OCI-LY1 (cell line): ENCODE measurements at regions not wholly inside any gene's neighbourhood (a gene's known extent, or its start where the extent isn't known, plus 50 kb on each side); places are given as distances from the start of the nearest gene placed in this dataset.

Experiments used
- H2AFZ ChIP-seq: fragments of 200-600 bp; sonication (generic), shearing (Covaris generic); 2 replicates; pipeline ENCODE4 v1.6.0; 2014; ENCODE audit warnings: antibody characterized with exemption, mild to moderate bottlenecking, low read length
- H3F3A ChIP-seq: fragments of 200-600 bp; sonication (generic), shearing (Covaris generic); 2 replicates; pipeline ENCODE4 v1.6.0; 2014; ENCODE audit warnings: mild to moderate bottlenecking, antibody characterized with exemption, low read length, moderate library complexity; ENCODE audit not compliant: insufficient read depth
- H3K27ac ChIP-seq: fragments of 200-600 bp; sonication (generic); 2 replicates; pipeline ENCODE4 v1.5.1; 2014; ENCODE audit warnings: low read length, mixed run types, mild to moderate bottlenecking, low read depth; ENCODE audit not compliant: poor library complexity, severe bottlenecking
- H3K27me3 ChIP-seq: fragments of 200-600 bp; sonication (generic); 2 replicates; pipeline ENCODE4 v1.6.0; 2014; ENCODE audit warnings: antibody characterized with exemption, mild to moderate bottlenecking, low read length, moderate library complexity; ENCODE audit not compliant: insufficient read depth
- H3K36me3 ChIP-seq: fragments of 200-600 bp; sonication (generic); 2 replicates; pipeline ENCODE4 v1.6.1; 2014; ENCODE audit warnings: mild to moderate bottlenecking, antibody characterized with exemption, low read length, moderate library complexity, mixed read lengths; ENCODE audit not compliant: insufficient read depth
- H3K4me1 ChIP-seq: fragments of 200-600 bp; sonication (generic); 2 replicates; pipeline ENCODE4 v1.5.1; 2014; ENCODE audit warnings: mild to moderate bottlenecking, low read length, moderate library complexity; ENCODE audit not compliant: insufficient read depth, severe bottlenecking
- H3K4me2 ChIP-seq: fragments of 200-600 bp; sonication (generic), shearing (Covaris generic); 2 replicates; pipeline ENCODE4 v1.6.1; 2014; ENCODE audit warnings: low read length
- H3K4me3 ChIP-seq: fragments of 200-600 bp; sonication (generic); 2 replicates; pipeline ENCODE4 v1.5.1; 2014; ENCODE audit warnings: low read length, low read depth, mild to moderate bottlenecking, mixed read lengths; ENCODE audit not compliant: poor library complexity, severe bottlenecking
- H3K79me2 ChIP-seq: fragments of 200-600 bp; shearing (Covaris generic); 2 replicates; pipeline ENCODE4 v1.6.1; 2016; ENCODE audit warnings: mixed run types, low read length, mixed read lengths; ENCODE audit not compliant: insufficient read depth
- H3K9ac ChIP-seq: fragments of 200-600 bp; sonication (generic), shearing (Covaris generic); 2 replicates; pipeline ENCODE4 v1.6.1; 2014; ENCODE audit warnings: mild to moderate bottlenecking, low read length, mixed read lengths
- H3K9me2 ChIP-seq: fragments of 200-600 bp; sonication (generic), shearing (Covaris generic); 2 replicates; pipeline ENCODE4 v1.6.1; 2014; ENCODE audit warnings: low read depth, mild to moderate bottlenecking, low read length, mixed read lengths
- H3K9me3 ChIP-seq: fragments of 200-600 bp; shearing (Covaris generic); 2 replicates; pipeline ENCODE4 v1.6.1; 2014; ENCODE audit warnings: low read length, mixed read lengths
- H4K20me1 ChIP-seq: fragments of 200-600 bp; sonication (generic), shearing (Covaris generic); 2 replicates; pipeline ENCODE4 v1.6.0; 2016; ENCODE audit warnings: mild to moderate bottlenecking, low read length; ENCODE audit not compliant: insufficient read depth
- CTCF ChIP-seq: fragments of 200-600 bp; sonication (generic), shearing (Covaris generic); IDR thresholded peaks from 2 replicates; pipeline ENCODE4 v1.5.1; 2017; ENCODE audit warnings: mild to moderate bottlenecking, antibody characterized with exemption, low read length, moderate library complexity, mixed read lengths
- EZH2 ChIP-seq: fragments of 200-600 bp; sonication (generic), shearing (Covaris generic); IDR thresholded peaks from 2 replicates; pipeline ENCODE4 v1.8.0; 2017; ENCODE audit warnings: borderline replicate concordance, mixed run types, mild to moderate bottlenecking, antibody characterized with exemption, low read length, moderate library complexity, mixed read lengths

DNA sequence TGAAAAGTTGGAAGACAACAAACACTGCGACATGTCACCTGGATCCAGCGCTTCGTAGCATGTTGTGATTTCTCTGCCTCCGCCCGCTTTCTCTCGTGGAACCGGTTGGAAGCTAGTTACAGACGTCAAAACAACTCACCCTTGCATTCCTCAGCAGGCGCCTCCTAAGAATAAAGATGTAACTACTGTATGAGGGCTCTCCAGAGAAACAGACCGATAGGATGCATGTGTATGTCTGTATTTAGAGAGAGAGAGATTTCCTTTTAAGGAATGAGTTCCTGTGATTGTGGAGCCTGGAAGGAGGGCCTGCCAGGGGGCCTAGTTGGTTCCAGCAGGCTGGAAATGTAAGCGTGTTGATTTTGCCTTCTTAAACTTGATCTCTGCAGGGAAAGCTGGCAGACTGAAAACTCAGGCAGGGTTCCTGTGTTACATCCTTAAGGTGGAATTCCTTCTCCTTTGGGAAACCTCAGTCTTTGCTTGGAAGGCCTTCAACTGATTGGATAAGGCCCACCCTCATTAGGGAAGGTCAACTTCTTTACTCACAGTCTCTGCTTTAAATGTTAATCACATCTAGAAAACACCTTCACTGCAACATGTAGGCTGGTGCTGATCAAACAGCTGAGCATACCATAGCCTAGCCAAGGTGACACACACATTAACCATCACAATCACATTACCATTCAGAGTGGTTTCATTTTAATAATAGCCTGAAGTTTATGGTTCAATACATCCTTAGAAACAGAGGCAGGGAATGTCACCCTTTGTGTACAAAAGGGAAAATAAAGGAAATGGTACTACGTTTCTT, 163.8 kb downstream of the SYK start:
- no peaks in the 10 kb centered on the region for H3K79me2 ChIP-seq
- H3K4me1 ChIP-seq, result peaks cover 11% of the 10 kb centered on the region
- H3K4me3 ChIP-seq, result no peak overlapping the region
- no peak overlapping the region for H2AFZ ChIP-seq
- no peak overlapping the region for H3K4me2 ChIP-seq
- H3K9me3 ChIP-seq, result no peaks in the 10 kb centered on the region
- no peak overlapping the region for H3K9ac ChIP-seq
- no peak overlapping the region for H3K27ac ChIP-seq
- no peaks in the 10 kb centered on the region for H3F3A ChIP-seq
- no peaks in the 10 kb centered on the region; the same call in 1 of the 2 replicates for H3K27me3 ChIP-seq
- H3K9me2 ChIP-seq, result no peaks in the 10 kb centered on the region
- H3K36me3 ChIP-seq, result no peaks in the 10 kb centered on the region
- H4K20me1 ChIP-seq, result no peaks in the 10 kb centered on the region
- TF ChIP-seq EZH2 (no peak), CTCF (no peak)

- H3F3A ChIP-seq, result no peaks in the 10 kb centered on the region
- no peak overlapping the region for H2AFZ ChIP-seq
- H3K9me2 ChIP-seq, result no peaks in the 10 kb centered on the region
- H3K9me3 ChIP-seq, result no peaks in the 10 kb centered on the region
- no peak overlapping the region for H3K4me2 ChIP-seq
- H4K20me1 ChIP-seq, result no peaks in the 10 kb centered on the region
- peaks cover 11% of the 10 kb centered on the region for H3K4me1 ChIP-seq
- H3K27me3 ChIP-seq, result no peaks in the 10 kb centered on the region; the same call in 1 of the 2 replicates
- no peak overlapping the region for H3K4me3 ChIP-seq
- H3K36me3 ChIP-seq, result no peaks in the 10 kb centered on the region
- H3K9ac ChIP-seq, result no peak overlapping the region
- no peak for TF ChIP-seq CTCF
- no peak for TF ChIP-seq EZH2
- H3K79me2 ChIP-seq, result no peaks in the 10 kb centered on the region
- no peak overlapping the region for H3K27ac ChIP-seq
These were observed 164.3 kb downstream of the SYK start for GRCh38 chr9:90966031-90966290.

- no peaks in the 10 kb centered on the region for H3K36me3 ChIP-seq
- no peak overlapping the region for H2AFZ ChIP-seq
- H4K20me1 ChIP-seq, result no peaks in the 10 kb centered on the region
- peaks cover 11% of the 10 kb centered on the region for H3K4me1 ChIP-seq
- H3K27me3 ChIP-seq, result no peaks in the 10 kb centered on the region; the same call in 1 of the 2 replicates
- H3K4me3 ChIP-seq, result no peak overlapping the region
- no peaks in the 10 kb centered on the region for H3K9me3 ChIP-seq
- H3K79me2 ChIP-seq, result no peaks in the 10 kb centered on the region
- no peak overlapping the region for H3K9ac ChIP-seq
- TF ChIP-seq EZH2, result no peak
- TF ChIP-seq CTCF, result no peak
- no peaks in the 10 kb centered on the region for H3F3A ChIP-seq
- H3K9me2 ChIP-seq, result no peaks in the 10 kb centered on the region
- H3K27ac ChIP-seq, result no peak overlapping the region
- H3K4me2 ChIP-seq, result no peak overlapping the region
These were observed 165.0 kb downstream of the SYK start for GRCh38 chr9:90966480-90967144.
